NCI-H2107 treated with DMSO at 0.1 percent for 48 hours (cell line): ENCODE measurements at regions not wholly inside any gene's neighbourhood (a gene's known extent, or its start where the extent isn't known, plus 50 kb on each side); places are given as distances from the start of the nearest gene placed in this dataset.
"Not testable (repeated sequence)": the region's sequence is repeated elsewhere in the genome, so short reads cannot be mapped to it uniquely, and the experiment has no call there.

ENCODE experiments used
- DNase-seq: peaks from one replicate; lab custom pipeline; 2025; ENCODE audit not compliant: unreplicated experiment; lab: John Stamatoyannopoulos, UW

GRCh38 chr2:228956701-228957474 is 314.2 kb downstream of the PID1 start:
- DNase-seq: no peak

DNA sequence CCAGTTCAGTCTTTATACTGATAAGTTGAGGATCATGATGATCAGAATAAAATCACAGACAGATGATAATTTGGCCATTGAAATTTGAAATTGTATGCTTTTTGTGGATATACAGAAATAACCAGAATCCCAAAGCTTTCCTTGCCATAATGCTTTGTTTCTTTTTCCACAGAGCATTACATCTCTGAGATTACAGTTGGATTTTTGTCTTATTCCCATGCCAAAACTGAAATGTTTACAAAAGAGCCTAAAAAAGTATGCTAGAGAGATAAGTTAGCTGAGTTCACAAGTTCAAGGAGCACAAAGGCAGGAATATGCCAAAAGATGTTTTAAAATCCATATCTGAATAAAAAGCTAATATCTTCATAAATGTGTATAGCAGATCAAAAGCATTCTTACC is 321.3 kb downstream of the PID1 start:
- DNase-seq: no peak

DNA sequence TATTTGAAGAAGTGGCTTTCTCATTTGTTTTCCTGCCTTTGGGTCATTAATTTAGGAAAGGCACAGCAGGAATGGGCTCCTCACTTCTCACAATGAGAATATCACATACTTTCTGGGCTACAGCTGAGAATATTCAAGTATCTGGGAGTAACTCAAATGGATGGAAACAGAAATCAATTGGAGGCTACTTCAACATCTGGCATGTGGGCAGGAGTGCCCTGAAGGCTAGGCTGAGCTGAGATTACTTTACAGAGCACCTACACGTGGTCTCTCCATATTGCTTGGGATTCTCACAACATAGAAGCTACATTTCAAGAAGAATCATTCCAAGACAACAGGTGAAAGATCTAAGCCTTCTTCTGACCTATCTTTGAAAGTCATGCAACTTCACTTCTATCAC is 325.4 kb downstream of the PID1 start:
- no peak for DNase-seq

DNA sequence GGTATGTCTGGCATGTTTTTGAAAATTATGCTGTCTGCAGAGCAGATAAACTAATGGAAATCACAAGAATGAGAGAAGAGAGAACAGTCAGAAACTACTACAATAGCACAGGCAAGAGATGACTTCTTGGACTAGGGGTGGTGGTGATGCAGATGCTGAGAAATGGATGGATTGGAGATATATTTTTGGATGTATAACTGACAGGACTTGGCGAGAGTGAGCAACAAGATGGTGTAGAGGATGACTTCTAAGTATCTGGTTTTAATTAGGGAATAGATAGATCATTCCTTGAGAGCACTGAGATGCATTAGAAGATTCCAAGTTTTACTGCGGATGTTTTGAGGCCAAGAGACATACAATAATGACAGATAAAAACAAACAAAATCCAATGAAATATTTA is 328.2 kb downstream of the PID1 start:
- DNase-seq: no peak

- no peak for DNase-seq
Measured at GRCh38 chr2:228938629-228939028, 332.5 kb downstream of the PID1 start.

DNA sequence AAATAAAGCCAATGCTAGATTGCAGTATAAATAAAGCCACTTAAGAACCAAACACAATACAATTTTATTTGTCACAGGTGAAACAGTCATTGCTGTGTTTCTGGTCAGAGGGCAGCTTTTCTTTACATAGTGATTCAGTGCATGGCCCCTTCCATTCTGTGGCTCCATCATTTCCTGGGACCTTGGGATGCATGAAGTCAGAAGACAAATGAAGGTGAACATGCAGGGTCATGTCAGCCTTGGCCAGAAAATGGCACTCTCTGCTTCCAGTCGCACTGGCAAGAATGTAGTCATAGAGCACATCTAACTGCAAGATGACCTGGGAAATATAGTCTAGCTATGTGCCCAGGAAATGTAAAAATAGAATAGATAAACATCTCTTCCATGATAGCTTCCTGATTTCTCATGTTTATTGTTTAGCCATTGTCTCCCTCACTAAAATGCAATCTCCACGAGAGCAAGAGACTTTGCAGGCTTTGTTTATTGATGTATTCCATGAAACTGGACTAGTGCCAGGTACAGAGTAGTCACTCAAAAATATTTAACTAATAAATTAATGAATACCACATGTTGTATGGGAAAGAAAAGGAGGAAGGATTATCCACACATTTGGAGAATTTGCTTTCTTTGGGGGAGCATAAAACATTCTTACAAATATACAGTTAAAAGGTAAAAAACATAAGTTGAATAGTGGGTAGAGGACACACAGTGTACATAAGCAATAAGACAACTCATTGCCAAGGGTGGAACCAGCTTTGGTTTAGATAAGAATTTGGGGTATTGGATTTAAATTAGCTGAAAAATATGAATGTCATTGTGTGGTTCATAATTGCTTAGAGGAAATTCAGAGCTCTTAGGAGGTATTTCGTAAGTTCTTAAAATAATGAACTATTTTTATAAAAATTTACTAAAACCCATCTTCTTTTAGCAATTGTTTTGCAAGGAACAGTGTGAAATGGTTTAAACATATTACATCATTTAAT is 343.8 kb downstream of the PID1 start:
- no peak for DNase-seq

DNA sequence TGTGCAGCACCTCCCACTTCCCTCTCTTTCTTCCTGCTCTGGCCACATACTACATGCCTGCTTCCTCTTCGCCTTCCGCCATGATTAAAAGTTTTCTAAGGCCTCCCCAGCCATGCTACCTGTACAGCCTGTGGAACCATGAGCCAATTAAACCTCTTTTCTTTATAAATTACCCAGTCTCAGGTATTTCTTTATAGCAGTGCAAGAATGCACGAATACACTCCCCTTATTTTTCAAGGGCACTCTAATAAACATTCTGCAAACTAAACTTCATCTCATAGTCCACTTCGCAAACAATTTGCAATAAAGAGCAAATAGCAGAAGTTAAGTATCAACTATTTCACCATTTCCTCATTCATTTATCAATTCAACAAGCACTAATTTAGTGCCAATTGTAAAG is 351.3 kb downstream of the PID1 start:
- DNase-seq: no peak

DNA sequence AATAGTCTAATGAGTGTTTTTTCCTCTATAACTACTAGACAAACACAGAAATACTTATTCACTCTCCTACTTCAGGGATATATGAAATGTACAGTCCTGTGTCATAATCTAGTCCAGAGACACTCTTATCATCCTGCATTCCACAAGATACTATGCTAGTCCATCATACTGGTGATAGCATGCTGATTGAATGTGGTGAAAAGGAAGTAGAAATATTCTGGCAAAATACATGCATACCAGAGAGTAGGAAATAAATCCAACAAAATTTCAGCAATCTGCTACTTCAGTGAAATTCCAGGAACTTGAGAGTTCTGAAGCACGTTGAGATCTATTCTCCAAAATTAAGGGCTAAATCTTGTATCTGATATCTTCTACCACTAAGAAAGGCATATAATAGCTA is 353.9 kb downstream of the PID1 start:
- no peak for DNase-seq

GRCh38 chr2:228916416-228917090 is 354.5 kb downstream of the PID1 start:
- no peak for DNase-seq

DNA sequence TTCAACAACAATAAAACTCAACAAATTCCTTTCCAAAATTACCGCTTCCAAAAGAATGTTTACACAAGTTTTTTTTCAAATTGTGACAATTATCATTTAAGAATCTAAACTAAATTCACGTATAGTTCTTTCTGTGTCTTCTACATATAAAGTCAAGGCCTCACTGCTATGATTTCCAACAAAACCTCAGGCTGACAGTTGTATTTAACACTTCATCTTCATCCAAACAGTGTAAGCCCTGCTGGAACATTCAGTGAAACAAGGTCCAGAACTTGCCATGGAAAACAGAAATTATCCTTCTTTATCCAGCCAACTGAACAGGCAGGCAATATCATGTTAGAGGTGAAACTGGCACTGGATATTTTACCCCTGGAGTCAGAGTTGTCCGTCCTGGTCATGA is 357.9 kb downstream of the PID1 start:
- no peak for DNase-seq

DNA sequence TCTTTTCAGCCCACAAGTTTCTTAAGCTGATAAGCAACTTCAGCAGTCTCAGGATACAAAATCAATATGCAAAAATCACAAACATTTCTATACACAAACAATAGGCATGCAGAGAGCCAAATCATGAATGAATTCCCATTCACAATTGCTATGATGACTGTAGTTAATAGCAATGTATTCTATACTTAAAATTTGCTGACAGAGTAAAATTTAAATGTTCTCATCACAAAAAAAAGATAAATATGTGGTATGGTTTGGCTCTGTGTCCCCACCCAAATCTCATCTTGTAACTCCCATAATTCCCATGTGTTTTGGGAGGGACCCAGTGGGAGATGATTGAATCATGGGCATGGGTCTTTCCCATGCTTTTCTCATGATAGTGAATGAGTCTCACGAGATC is 360.2 kb downstream of the PID1 start:
- not testable (repeated sequence) for DNase-seq

GRCh38 chr2:228902176-228902575 is 368.9 kb downstream of the PID1 start:
- DNase-seq: no peak

- no peak for DNase-seq
Measured at GRCh38 chr2:228901531-228901930, 369.6 kb downstream of the PID1 start.

DNA sequence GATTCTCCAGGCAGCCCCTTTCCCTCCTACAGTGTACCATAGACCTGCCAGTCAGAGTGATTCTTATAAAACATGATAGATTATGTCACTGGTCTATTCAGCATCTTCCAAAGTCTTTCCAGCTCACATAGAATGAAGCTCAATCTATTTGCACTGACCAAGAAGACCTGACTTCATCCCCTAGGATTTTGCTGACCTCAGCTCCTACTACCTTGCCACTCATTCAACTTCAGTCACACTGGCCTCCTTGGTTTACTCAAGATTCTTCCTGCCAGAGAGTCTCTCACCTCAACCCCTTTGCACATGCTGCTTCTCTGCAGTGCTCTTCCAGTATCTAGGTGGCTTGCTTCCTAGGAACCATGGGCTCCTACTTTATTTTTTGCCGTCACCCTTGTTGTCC is 392.9 kb downstream of the PID1 start:
- DNase-seq: no peak

GRCh38 chr2:228876276-228876675 is 394.8 kb downstream of the PID1 start:
- DNase-seq: no peak

DNA sequence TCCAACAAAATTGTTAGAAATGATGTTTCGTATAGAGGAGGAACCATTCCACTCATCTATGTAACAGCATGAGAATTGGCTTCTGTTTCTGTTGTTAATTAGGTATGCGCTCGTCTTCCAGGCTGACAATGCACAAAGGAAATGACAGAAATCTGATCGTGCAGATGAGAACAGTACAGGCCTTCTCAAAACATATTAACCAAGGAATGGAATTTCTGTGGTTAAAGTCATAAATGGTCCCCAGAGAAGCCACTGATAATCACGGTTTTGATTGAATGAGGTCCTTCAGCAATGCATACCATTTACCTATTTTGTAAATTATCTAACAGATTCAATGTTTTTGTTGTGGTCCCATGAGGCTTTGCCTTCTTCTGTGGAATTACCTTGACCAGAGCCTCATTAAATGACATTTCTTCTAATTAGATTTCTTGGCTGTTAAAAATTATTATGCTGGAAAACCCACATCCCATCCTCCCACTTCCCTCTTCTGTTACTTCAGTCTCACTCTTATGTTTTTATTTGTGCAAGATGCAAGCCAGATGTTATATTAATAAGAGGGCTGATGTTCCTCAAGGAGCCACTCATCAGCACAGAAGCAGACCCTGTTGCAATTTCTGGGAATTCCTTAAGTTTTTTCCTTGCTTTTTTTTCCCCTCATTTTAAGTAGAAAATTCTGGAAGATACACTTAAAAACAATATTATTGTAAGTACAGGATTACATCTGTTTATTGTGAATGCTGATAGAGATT is 395.8 kb downstream of the PID1 start:
- no peak for DNase-seq

GRCh38 chr2:228871012-228871411 is 400.1 kb downstream of the PID1 start:
- DNase-seq: no peak

GRCh38 chr2:228869636-228870264 is 401.3 kb downstream of the PID1 start:
- no peak for DNase-seq

DNA sequence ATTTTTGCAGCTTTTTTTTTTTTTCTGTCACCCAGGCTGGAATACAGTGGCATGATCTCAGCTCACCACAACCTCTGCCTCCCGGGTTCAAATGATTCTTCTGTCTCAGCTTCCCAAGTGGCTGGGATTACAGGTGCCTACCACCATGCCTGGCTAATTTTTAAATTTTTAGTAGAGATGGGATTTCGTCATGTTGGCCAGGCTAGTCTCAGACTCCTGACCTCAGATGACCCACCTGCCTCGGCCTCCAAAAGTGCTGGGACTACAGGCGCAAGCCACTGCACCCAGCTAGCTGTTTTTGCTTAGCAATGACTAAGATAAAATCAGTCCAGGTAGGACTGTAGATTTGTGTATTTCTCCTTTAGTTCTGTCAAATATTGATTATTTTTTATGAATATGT is 403.7 kb downstream of the PID1 start:
- DNase-seq: no peak

DNA sequence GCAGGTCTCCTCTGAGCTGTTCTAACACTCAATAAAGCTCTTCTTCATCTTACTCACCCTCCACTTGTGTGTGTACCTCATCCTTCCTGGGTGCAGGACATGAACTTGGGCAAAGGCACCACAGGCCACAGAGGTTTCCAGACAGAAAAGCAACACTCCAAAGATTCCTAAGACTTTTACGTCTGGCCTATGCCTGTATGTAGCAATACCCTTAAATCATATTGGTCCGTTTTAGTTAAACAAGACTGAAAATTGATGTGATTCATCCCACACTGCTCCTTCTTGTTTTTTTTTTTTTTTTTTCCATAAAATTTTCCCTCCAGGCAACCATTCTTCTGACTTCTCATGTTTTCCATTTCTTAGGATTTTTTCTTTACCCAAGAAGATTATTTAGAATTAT is 404.3 kb downstream of the PID1 start:
- no peak for DNase-seq
